Stimulated activated CD8-positive, alpha-beta memory T cell treated with anti-CD3 and anti-CD28 coated beads, Interleukin-7, amount 100 ng/mL, for 4 hours (primary cell): ENCODE measurements at regions not wholly inside any gene's neighbourhood (a gene's known extent, or its start where the extent isn't known, plus 50 kb on each side); places are given as distances from the start of the nearest gene placed in this dataset.
"Not testable (repeated sequence)": the region's sequence is repeated elsewhere in the genome, so short reads cannot be mapped to it uniquely, and the experiment has no call there.

Experiments
- DNase-seq, 2 donors: peaks; one replicate each; pipeline ENCODE4 v3.0.0-alpha.2; 2020; ENCODE audit warnings: low read depth in 2 of 2

DNA sequence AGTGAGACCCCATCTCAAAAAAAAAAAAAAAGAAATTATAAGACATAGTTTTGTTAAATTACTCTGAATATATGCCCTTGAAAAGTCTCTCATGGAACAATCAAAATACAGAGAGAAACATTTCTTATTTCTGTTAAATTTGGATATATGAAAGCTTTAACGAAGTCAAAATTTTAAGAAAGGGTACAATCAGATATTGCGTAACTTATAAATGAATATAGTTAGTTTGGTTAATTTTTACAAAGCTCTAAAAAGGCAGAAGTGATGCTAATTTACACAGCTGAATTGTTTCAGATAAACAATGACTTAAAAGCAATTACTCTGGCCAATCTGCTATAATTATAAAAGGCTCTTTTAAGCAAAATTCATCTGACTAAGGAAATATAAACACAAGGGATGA, 611.6 kb upstream of the CCDC179 start:
- DNase-seq: no peak

DNA sequence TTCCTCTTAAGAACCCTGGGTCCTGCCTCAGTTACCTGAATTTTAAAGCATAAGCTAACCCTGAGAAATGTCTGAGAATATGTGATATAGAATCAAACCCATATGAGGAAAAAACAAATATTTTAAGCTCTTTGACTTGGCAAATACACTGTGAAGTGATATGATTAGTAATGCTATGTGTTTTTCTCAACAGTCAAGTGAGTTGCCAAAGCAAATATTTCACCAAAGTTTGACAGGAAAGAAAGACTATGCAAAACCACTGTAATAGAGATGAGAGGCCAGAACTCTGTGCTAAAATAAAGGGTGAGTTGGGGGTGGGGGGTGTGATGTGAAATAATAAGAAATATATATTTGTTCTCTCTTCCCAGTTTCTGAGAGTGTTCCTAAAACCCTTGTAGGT, 613.5 kb upstream of the CCDC179 start:
- DNase-seq: no peak

DNA sequence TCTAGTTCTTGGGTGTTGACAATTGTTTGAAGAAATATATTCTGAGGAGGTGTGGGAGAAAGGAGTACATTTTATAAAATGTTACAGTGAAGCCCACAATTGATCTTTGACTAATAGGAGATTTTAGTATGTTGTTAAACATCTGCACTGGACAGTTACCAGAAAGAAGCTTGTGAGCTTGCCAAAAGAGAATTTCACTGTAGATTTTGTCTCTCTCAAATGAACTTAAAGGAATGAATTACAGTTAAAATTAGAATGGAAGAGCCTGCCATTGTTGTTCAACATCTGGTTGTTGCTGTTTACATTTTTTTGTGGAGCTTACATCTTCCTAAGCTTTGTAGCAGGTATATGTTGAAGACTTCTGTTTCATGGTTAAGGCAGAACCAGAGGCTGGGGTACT, 620.5 kb upstream of the CCDC179 start:
- no peak for DNase-seq

DNA sequence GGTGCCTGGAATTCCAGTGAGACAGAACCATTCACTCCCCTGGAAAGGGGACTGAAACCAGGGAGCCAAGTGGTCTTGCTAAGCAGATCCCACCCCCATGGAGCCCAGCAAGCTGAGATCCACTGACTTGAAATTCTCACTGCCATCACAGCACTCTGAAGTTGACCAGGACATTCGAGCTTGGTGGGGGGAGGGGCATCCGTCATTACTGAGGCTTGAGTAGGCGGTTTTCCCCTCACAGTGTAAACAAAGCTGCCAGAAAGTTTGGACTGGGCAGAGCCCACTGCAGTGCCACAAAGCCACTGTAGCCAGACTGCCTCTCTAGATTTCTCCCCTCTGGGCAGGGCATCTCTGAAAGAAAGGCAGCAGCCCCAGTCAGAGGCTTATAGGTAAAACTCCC, 623.9 kb upstream of the CCDC179 start:
- DNase-seq: not testable (repeated sequence)

GRCh38 chr11:23484618-23485017, 624.3 kb upstream of the CCDC179 start:
- DNase-seq: not testable (repeated sequence)

- DNase-seq: no peak
Observed at GRCh38 chr11:23490557-23491235, 630.4 kb upstream of the CCDC179 start.

DNA sequence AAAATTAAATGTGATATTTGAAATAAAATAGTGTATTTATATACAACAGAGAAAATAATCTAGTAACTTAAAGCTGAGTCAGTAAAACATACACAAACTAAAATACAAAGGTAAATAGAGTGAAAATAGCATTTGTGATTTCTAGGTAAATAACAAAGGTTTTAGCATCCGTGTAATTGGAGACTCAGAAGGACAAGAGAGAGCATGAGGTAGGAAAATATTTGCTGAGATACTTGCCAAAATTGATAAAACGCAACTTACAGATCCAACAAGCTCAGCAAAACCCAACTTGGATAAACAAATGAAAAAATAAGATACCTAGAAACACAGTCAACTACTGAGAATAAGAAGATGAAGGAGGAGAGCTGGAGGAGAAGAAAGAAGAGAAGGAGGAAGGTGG, 634.7 kb upstream of the CCDC179 start:
- no peak for DNase-seq

DNA sequence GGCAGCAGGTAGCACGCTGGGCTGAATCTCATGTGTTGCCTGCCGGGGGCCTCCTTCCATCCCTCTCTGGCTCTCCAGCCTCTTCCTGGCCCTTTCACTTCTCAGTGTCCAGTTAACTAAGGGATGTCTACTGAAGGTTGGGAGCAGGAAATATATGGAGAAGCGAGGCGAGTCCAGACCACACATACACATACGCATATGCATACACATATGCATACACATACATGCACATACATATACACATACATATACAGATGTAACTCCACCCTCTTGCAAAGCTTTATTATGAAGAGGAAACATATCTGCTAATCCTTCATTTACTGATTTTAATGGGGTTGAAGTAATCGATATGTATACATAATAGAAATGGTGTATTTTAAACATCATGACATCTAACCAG, 636.1 kb upstream of the CCDC179 start:
- no peak for DNase-seq

DNA sequence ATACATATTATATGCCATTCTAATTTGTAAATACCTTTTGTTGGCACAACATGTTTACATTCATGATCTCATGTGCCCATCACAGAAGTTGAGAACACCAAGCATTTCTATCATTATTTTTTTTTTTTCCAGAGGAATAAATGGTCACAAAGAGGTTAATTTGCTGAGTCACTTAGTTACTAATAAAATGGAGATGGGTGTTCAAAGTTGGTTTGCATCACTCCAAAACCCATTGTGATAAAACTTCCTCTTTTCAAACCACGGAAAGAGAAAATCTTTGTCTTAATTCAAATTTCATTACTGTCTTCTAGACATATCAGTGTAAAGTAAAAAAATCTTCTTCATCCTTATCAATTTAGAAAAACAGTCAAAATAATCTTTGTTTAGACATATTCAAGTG, 636.8 kb upstream of the CCDC179 start:
- no peak for DNase-seq

- DNase-seq: no peak
Observed at GRCh38 chr11:23502389-23502788, 642.1 kb upstream of the CCDC179 start.

DNA sequence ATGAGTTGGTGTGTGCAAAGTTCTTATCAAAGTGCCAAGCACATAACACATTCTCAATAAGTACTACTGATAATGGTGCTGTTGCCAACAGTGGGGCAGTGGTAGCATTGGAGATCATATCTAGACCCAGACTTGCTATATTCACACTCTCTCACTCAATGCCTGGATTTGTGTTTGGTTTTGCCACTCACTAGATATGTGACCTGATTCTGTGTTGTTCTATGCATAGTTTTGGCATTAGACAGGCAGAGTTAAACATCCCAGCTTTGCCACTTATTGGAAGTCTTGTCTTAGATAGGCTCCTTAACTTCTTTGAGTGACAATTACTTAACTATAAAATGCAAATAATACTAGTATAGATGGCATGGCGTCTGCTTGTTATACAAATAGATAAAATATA, 642.6 kb upstream of the CCDC179 start:
- no peak for DNase-seq

- DNase-seq: no peak
Observed at GRCh38 chr11:23509023-23509422, 648.7 kb upstream of the CCDC179 start.

GRCh38 chr11:23509821-23510220, 649.5 kb upstream of the CCDC179 start:
- DNase-seq: no peak

- no peak for DNase-seq
Observed at GRCh38 chr11:23519194-23519593, 658.9 kb upstream of the CCDC179 start.

GRCh38 chr11:23520226-23520960, 660.1 kb upstream of the CCDC179 start:
- DNase-seq: no peak

- DNase-seq: no peak
Observed at GRCh38 chr11:23536907-23537306, 676.6 kb upstream of the CCDC179 start.

DNA sequence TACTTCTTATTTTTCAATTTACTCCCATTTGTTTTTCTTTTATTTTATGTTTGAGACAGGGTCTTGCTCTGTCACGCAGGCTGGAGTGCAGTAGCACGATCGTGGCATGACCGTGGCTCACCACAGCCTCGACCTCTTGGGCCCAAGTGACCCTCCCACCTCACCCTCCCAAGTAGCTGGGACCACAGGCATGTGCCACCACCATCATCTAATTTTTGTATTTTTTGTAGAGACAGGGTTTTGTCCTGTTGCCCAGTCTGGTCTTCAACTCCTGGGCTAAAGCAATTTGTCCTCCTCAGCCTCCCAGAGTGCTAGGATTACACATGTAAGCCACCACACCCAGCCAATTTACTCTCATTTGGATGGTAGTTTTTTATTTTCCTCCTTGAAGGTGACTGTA, 679.3 kb upstream of the CCDC179 start:
- DNase-seq: no peak

- DNase-seq: no peak
Observed at GRCh38 chr11:23540101-23540561, 679.9 kb upstream of the CCDC179 start.

DNA sequence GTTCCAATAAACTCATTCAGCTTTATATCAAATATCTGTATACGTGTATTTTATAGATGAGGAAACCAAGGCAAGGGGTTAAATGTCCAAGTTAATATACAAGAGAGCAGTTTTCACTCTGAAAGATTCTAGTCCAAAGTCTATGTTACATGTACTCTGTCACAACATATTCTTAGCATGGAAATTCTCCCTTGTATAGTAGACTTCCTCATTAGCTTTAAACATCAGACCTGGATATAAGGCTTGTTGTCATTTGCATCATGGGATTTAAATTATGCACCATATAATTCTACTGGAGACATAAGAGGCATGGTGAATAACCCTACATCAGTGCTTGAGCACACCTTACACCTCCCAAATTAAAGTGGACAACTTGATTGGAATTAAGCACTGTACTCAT, 681.9 kb upstream of the CCDC179 start:
- DNase-seq: no peak

GRCh38 chr11:23542816-23543215, 682.5 kb upstream of the CCDC179 start:
- DNase-seq: no peak

GRCh38 chr11:23543651-23544222, 683.5 kb upstream of the CCDC179 start:
- no peak for DNase-seq

DNA sequence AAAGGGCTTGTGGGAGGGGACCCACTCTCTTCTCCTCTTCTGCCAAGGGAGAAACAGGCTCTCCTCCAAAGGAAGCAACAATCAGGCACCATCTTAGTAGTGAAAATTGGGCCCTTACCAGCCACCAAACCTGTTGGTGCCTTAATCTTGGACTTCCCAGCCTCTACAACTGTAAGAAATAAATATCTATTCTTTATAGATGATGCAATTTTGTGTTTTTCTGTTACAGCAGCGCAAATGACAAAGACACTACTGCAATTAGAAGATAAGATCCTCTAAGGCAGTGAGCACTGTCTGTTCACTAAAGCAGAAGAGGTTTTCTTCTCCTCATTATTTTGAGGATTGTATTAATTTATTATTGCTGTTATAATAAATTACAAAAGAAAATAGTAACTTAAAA, 691.4 kb upstream of the CCDC179 start:
- DNase-seq: no peak

- DNase-seq: no peak
Observed at GRCh38 chr11:23554002-23554401, 693.7 kb upstream of the CCDC179 start.
